ENCODE measurements at regions not wholly inside any gene's neighbourhood (a gene's known extent, or its start where the extent isn't known, plus 50 kb on each side); places are given as distances from the start of the nearest gene placed in this dataset.

DNA sequence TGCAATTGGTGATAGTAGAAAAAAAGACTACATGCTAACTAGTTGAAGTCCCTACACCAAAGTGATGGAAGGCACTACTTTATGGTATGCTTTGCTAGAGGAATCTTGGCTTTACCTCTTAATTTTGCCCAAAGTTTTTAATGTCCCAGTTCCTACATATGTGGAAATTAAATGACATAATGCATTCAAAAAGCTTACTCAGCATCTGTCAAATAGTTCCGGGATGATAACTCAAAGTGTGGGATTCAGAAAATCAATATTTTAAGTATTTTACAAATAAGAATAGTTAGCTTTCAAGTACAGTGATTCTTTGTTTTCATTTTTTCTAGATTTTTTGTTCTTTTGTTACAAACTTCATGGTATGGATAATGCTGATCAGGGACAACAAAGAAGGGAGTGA is 211.6 kb downstream of the PCDH20 start:
- no peaks in the 10 kb centered on the region for H3K27me3 ChIP-seq
- TF ChIP-seq, protein P1, sequence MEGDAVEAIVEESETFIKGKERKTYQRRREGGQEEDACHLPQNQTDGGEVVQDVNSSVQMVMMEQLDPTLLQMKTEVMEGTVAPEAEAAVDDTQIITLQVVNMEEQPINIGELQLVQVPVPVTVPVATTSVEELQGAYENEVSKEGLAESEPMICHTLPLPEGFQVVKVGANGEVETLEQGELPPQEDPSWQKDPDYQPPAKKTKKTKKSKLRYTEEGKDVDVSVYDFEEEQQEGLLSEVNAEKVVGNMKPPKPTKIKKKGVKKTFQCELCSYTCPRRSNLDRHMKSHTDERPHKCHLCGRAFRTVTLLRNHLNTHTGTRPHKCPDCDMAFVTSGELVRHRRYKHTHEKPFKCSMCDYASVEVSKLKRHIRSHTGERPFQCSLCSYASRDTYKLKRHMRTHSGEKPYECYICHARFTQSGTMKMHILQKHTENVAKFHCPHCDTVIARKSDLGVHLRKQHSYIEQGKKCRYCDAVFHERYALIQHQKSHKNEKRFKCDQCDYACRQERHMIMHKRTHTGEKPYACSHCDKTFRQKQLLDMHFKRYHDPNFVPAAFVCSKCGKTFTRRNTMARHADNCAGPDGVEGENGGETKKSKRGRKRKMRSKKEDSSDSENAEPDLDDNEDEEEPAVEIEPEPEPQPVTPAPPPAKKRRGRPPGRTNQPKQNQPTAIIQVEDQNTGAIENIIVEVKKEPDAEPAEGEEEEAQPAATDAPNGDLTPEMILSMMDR (IDR thresholded peaks at IDR 0.05), result no peak

DNA sequence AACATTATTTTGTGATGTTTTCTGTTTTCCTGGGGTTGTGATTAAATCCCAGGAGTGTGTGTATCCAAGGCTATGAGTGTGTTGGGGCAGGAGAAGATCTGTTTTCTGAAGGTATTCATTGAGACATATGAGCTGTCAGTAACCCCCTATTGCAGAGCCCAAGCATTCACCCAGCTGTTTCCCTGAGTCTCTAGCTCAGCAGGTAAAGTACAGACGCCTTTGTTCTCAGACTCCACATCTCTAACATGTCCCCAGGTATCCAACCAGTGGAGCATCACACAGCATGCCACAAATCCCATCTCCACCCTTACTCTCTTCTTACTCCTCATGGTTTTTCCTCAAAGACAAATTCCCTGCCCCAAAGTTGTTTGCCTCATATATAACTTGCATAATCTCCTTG is 213.6 kb downstream of the PCDH20 start:
- Histone ChIP-seq H3K27me3 (no peaks in the 10 kb centered on the region), H3K36me3 (no peaks in the 10 kb centered on the region), H3K9me3 (no peaks in the 10 kb centered on the region), H3K4me1 (no peaks in the 10 kb centered on the region), H3K4me3 (no peak overlapping the region), H3K27ac (no peak overlapping the region)
- DNase-seq (ENCODE audit: low spot score), result no peak
- TF ChIP-seq, protein P1 (IDR thresholded peaks at IDR 0.05), result no peak

More for the DNA sequence above, 211.6 kb downstream of the PCDH20 start:
- Histone ChIP-seq H3K36me3 (no peaks in the 10 kb centered on the region), H3K9me3 (no peaks in the 10 kb centered on the region), H3K4me3 (no peak overlapping the region), H3K27ac (no peak overlapping the region), H3K4me1 (no peaks in the 10 kb centered on the region)
- DNase-seq (ENCODE audit: low spot score), result no peak

DNA sequence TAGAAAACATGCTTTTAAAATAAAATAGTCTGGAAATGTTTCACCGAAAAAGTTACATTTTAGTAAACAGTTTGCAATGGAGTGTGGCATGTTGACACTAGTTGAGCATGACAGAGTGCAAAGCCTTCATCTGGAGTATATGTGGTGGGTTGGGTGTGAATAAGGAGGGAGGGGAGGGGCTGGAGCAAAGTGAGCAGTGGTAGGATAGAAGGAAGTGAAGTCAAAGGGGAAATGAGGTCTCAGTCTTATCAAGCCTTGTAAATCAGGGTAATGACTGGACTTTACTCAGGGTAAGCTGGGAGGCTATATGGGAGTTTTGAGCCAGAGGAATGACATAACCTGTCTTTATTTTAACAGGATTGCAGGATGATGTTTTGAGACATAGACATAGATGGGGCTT is 222.8 kb downstream of the PCDH20 start:
- H3K4me1 ChIP-seq, result no peaks in the 10 kb centered on the region
- no peaks in the 10 kb centered on the region for H3K27me3 ChIP-seq
- H3K27ac ChIP-seq, result no peak overlapping the region
- TF ChIP-seq, protein P1 (IDR thresholded peaks at IDR 0.05), result no peak
- no peak overlapping the region for H3K4me3 ChIP-seq
- no peak for DNase-seq (ENCODE audit: low spot score)
- no peaks in the 10 kb centered on the region for H3K9me3 ChIP-seq
- no peaks in the 10 kb centered on the region for H3K36me3 ChIP-seq

DNA sequence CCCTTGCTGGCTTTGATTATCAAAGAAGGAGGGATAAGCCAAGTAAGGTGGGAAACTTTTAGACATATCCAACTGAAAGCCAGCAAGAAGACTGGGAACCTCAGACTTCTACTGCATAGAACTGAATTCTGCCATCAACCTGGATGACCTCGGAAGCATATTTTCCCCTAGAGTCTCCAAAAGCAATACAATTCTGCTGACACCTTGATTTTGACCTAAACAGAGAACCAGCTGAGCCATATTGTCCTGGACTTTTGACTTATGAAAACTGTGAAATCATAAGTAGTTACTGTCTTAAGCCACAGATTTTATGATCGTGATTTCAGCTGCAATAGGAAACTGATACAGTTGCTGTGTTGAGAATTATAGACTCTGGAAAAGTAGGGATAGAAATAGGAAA is 227.6 kb downstream of the PCDH20 start:
- Histone ChIP-seq H3K4me3 (no peak overlapping the region), H3K4me1 (no peaks in the 10 kb centered on the region), H3K27ac (no peak overlapping the region), H3K9me3 (no peaks in the 10 kb centered on the region), H3K36me3 (no peaks in the 10 kb centered on the region), H3K27me3 (no peaks in the 10 kb centered on the region)
- TF ChIP-seq, protein P1 (IDR thresholded peaks at IDR 0.05), result no peak
- DNase-seq (ENCODE audit: low spot score), result no peak

DNA sequence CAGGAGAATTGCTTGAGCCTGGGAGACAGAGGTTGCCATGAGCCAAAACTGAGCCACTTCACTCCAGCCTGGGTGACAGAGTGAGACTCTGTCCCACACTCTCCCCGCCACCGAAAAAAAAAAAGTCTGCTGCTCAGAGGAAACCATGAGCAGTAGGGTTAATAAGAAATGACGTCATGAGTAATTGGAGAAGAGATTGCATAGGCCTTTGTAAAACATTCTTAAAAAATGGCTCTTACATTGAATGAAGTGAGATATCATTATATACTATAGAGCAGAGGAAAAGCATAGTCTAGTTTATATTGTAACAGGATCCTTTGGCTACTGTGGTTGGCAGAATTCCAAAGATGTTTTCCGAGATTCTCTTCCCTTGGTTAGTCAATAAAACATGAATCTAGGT is 228.2 kb downstream of the PCDH20 start:
- Histone ChIP-seq H3K27me3 (no peaks in the 10 kb centered on the region), H3K4me1 (no peaks in the 10 kb centered on the region), H3K4me3 (no peak overlapping the region), H3K27ac (no peak overlapping the region), H3K9me3 (no peaks in the 10 kb centered on the region), H3K36me3 (no peaks in the 10 kb centered on the region)
- DNase-seq (ENCODE audit: low spot score), result no peak
- TF ChIP-seq, protein P1 (IDR thresholded peaks at IDR 0.05), result no peak

DNA sequence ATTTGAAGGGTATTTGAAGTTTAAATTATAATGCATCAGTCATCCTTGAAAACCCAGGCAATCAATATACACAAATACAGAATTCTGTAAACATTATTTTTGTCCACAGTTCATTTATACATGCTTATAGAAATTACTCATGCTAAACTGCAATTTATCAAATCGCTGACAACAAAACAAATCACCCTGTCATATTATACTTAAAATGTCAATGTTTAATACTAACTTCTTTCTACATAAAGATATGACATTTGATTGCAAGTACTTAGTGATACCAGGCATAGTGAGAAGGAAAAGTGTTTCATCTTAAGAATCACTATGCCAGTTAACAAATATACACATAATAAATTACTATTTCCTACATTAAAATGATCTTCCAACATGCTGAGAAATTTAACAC is 232.0 kb downstream of the PCDH20 start:
- no peaks in the 10 kb centered on the region for H3K9me3 ChIP-seq
- H3K27me3 ChIP-seq, result no peaks in the 10 kb centered on the region
- H3K4me3 ChIP-seq, result no peak overlapping the region
- H3K36me3 ChIP-seq, result no peaks in the 10 kb centered on the region
- no peak for DNase-seq (ENCODE audit: low spot score)
- no peak overlapping the region for H3K27ac ChIP-seq
- no peaks in the 10 kb centered on the region for H3K4me1 ChIP-seq
- TF ChIP-seq, protein P1 (IDR thresholded peaks at IDR 0.05), result no peak
